ENCODE measurements at regions not wholly inside any gene's neighbourhood (a gene's known extent, or its start where the extent isn't known, plus 50 kb on each side); places are given as distances from the start of the nearest gene placed in this dataset.
"Not testable (repeated sequence)": the region's sequence is repeated elsewhere in the genome, so short reads cannot be mapped to it uniquely, and the experiment has no call there.

GRCh38 chr18:4917509-4917908 lies 279.5 kb downstream of the AKAIN1 start:
- TF ChIP-seq POLR2A, POLR2AphosphoS5, TAF1, SPI1, POU2F2 (IDR thresholded peaks at IDR 0.05; ENCODE audit: low read depth, low read length): not testable (repeated sequence)

Measured in GM12891 (cell line).